NCI-H226 (cell line): ENCODE measurements at regions not wholly inside any gene's neighbourhood (a gene's known extent, or its start where the extent isn't known, plus 50 kb on each side); places are given as distances from the start of the nearest gene placed in this dataset.

Experiments
- DNase-seq: peaks from one replicate; pipeline ENCODE4 v3.0.0-alpha.2; 2015

DNA sequence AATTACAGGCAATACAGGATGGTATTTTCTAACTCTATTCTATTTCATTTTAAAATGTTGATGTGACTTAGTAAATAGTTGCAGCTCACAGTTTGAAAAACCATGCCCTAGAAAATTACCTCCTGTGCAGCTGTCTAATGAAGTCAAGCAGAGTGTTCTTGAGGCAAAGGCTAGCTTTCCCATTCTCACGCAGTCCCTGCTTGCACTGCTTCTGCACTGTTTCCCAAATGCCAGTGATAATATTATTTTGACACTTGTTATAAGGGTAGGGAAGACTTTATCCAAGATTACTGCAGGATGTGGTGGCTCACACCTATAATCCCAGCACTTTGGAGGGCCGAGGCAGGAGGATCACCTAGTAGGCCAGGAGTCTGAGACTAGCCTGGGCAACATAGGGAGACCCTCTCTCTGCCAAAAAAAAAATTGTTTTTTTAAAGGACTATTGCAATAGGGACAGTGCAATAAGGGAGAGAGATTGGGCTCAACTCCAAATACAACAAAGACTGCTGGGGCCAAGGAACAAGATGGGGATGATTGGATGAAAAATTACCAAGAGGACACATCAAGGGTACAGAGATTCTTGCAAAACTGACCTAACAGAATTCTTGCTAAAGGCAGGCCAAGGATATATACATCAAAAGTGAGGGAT, 196.1 kb downstream of the LY86 start:
- no peak for DNase-seq

- DNase-seq = no peak
These were observed 196.6 kb downstream of the LY86 start for GRCh38 chr6:6785163-6785521.

- no peak for DNase-seq
These were observed 200.0 kb downstream of the LY86 start for GRCh38 chr6:6788394-6789032.

DNA sequence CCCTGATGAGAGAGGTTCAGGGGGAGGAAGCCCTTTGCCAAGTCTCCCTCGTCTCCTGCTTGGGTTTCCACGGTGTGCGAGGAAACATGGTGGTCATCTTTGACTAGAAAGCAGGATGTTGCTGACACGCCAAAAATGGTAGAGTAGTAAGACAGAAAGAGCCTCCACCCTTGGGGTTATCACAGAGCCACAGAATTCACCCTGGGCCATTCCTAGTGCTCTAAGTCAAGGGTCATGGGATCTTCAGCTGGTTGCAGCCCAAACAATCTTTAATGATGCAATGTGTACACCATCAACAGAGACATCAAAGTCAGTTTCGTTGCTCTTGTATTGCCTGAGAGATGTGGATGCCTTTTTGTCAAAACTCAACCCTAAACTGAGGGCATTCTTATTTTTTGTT, 201.9 kb downstream of the LY86 start:
- no peak for DNase-seq

- no peak for DNase-seq
These were observed 202.4 kb downstream of the LY86 start for GRCh38 chr6:6790891-6791290.

DNA sequence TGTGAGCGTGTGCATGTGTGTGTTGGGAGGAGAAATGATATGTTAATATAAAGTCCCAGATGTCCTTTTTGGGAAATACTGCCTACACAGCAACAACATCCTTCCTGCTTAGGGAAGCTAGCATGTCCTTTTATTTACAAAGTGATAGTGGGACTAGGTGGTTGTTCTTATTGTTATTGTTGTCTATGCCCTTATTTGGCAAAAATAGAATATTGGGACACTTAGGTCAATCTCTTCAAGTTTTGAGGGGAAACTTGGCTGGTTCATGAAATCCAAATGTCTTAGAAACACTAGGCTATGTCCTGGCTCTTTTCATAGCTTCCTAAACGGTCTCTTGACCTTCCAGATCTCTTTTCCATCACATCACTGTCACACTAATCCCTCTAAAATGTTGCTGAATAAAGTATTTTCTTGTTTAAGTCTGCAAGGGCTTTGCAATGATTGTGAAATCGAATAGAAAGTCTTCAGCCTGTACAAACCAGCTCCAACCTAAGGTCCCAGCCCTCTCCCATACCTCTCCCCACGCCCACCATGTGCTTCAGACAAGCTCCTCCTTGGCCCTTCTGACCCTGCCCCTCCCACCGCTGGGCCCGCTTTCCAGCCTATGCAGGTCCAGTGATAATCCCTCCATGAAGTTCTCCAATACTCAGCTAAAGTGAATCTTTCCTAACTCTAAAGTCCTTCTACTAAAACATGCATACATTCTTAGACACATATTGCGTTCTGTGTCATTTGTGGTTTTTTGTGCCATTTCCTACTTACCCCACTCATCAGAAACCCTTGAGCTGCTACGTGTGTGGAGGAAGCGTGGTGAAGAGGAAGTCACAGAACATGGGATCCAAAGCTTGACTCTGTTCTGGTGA, 205.1 kb downstream of the LY86 start:
- no peak for DNase-seq

DNA sequence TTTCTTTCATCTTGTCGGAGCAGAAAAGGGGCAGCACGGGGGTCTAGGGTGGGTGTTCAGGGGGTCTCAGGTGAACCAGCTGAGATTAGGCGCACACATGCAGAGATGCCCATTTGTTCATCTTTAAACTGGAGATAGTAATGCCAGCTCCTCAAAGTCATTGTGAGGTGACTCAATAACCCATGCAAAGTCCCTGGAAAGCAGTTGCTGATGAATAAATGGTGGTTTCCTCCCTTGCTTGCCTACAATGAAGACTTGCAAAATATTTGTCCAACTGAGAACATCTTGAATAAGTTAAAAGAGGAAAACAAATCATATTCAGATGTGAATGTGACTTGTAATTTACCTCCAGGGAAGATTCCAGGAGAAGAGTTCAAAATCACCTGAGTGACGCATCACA, 206.9 kb downstream of the LY86 start:
- DNase-seq = no peak

DNA sequence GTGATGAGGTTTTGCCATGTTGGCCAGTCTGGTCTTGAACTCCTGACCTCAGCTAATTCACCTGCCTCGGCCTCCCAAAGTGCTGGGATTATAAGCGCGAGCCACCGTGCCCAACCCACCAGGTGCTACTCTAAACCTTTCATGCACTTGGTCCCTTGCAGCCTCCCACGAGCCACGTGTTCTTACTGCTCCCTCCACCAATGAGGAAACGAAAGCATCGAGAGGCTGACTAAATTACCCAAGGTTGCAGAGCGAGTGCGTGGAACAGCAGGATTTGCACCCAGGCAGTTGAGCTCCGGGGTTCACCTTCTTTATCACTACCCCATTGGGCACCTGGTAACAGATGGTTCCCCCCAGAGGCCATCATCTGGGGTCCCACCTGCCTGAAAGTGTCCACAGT, 208.3 kb downstream of the LY86 start:
- no peak for DNase-seq

GRCh38 chr6:6798448-6798860, 209.9 kb downstream of the LY86 start:
- DNase-seq = no peak

DNA sequence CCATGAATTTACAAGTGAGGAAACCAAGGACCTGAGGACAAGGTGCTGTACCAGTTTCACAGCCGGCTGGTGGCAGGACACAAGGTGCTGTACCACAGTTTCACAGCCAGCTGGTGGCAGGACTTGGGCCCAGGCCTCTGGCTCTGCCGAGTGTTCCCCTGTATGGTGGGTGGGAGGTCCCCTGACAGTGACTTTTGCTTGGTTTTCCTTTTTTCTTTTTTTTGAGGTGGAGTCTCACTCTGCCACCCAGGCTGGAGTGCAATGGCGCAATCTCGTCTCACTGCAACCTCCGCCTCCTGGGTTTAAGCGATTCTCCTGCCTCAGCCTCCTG, 212.4 kb downstream of the LY86 start:
- no peak for DNase-seq

- no peak for DNase-seq
These were observed 213.2 kb downstream of the LY86 start for GRCh38 chr6:6801635-6802218.

DNA sequence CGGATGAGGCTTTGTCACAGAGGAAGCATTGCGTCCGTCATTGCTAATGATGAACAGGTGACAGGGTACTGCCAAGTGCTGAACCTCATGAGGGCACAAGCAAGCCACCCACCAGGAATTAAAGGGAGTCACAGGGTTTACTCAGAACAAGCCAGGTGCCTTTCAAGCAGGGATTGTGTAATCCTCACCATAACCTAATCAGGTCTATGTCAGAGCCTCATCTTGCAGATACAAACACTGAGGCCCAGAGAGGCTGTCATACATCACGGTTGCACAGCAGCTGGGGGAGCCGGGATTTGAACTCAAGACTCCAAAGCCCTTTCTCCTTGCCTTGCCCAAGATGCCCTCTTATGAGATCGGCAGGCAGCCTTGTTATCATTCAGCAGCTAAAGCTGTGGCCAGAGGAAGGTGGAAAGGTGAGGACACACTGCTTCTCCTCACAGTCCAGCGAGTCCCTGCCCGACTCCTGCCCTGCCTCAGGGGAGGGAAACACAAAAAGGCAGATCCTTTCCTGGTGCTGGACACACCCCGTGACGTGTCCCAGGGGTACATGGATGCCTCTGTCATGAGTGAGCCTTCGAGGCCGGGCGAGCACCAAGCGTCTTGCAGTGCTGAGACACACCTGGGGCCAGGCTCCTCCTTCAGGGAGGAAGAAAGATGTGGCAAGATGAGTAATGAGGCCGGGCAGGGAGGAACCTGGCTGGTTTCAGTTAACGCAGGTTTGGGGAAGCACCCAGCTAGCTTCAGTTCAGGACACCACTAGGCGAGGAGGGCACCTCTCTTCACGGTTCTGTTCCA, 214.9 kb downstream of the LY86 start:
- DNase-seq = peak; percentile 56

GRCh38 chr6:6804843-6805615, 216.5 kb downstream of the LY86 start:
- no peak for DNase-seq

DNA sequence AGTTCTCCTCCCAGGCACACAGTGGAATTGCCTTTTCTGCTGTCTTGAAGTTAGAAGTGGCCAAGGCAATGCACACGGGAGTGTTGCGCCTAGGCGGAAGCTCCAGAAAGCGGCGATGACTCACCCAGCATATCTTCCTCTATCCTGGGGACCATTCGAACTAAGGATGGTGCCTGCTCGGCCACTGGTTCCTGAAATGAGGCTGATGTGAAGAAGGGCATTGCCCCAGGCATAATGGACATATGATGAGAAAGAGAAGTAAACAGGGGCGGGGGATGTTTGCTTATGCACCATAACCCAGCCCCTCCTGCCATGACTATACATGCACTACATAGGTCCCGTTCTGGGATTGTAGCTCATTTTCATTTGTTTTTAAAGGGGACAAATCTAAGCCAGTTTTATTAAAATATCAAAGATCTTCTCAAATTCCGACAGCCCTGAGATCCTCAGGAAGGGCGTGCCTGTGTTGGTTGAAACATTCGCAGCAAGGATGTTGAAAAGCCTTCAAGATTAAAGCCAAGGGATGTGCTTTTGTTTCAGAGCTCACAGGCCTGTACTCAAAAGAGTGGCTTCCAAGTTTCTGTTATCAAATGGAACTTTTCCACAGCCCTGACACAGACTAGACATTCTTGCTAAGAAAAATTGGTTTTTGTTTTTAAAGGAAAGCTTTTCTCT, 218.5 kb downstream of the LY86 start:
- no peak for DNase-seq

- DNase-seq = no peak
These were observed 219.8 kb downstream of the LY86 start for GRCh38 chr6:6808343-6808742.

DNA sequence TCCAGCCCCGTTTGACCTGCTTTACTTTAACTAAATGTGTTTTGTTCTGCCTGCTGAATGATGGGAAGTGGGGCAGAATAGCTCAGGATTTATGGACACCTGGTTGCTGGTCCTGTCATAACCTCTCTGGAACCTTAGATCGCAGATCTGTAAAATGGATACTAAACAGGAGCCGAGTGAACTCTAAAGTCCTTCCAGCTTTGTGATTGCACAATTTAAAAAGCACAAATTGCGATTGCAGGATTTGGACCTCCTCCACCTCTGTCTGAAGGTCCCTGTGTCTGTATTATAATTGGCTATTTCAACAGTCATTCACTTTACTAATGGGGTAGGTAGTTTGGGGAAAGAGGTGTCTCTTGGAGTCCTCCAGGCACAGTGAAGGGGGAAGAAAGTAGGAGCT, 220.4 kb downstream of the LY86 start:
- no peak for DNase-seq

DNA sequence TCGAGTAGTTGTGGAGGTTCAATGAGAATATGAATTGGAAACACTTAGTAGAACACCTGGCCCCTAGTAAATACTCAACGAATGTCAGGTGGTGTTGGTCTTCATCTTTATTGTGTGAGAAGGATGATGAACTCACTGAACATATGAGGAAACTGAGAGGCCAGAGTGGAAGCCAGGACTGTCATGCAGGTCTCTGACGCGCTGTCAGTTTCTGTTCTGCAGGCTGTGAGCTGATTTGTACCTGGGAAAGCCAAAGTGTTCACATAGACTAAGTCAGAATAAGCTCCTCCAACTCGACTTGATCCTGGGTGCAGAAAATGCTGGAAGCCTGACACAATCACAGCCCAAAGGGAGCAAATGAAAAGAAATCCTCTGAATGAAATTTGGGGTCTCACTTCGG, 222.2 kb downstream of the LY86 start:
- no peak for DNase-seq

DNA sequence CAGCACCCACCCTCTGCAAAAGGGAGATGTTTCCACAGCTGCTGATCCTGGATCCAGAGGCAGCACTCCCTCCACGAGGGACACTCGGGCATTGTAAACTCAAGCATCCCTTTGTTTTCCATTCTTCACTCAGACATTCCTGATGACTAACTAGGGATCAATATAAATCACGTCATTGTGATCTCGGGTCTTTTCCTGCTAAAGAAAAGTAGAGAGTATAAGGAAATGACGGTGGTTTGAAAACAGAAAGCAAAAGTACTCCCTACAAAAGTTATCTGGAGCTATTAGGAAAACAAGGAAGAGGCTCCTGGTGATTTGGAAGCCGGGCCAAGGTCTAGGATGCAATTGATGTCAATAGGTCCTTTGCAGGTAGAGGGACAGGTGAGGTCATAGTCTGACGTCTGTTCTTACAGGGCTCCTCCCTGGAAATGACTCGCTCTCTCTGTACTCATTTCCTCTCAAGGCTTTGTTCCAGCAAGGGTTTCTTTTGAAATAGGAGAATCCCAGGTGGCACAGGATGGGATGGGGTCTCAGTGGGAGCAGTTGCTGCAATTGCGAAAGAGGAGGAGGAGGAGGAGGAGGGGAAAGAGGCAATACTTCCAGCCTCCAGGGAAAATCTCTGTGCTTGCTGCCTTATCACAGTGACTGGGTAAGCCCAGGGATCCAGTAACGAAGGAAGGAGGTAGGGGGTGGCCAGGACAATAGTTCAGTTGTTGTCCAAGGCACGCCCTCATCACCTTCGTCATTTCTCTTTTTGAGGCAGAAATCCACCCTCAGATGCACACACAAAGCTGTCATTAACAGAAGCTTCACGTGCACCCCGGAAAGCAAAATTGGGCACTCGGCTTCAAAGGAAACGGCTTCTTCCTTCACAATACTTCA, 222.8 kb downstream of the LY86 start:
- peak; percentile 56 for DNase-seq

DNA sequence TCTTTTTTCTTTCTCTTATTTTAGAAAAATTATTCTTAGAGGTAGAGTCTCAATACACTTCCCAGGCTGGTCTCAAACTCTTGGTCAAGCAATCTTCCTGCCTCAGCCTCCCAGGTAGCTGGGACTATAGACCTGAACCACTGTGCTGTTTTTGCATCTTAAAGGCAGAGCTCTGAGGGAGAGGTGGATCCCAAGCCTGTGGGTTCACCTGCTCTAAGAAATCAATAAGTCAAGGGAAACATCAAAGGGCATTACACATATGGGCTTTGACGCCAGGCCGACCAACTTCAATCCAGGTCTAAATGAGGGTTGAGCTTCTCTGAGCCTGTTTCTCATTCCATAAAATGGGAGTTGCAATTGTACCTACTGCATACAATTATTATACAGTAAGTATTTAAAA, 223.9 kb downstream of the LY86 start:
- DNase-seq = no peak

DNA sequence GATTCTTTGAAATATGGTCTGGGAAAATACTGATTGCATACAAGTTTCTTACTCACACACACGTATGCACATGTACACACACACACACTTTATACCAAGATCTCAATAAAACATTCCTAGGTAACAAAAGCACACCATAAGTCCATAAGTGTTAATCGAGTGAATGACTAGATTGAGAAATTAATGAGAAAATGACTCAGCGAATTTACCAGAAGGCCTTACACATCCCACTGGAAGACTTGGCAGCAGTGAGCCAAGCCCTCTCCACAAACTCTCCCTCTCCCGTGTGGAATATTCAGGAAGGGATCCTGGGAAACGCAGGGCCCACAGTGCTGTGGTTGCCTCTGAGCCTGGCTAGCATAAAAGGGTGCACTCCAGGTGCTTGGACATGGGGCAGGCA, 227.2 kb downstream of the LY86 start:
- DNase-seq = no peak

DNA sequence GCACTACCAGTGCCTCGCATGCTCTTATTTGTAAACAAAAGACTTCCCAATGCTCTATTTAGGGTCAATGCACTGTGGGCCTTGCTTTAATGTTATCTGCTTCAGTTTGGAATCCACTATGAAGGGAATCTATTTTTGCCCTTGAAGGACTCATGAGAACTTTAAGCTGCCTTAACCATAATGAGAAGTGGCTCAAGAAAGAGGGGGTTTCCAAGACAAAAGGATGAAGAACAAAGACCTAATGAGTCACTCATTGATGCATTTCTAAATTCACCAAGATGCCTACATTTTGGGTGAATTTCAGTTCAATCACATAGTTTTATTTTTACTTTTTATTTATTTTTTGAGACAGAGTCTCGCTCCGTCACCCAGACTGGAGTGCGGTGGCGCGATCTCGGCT, 228.2 kb downstream of the LY86 start:
- DNase-seq = no peak
